G401 (cell line): ENCODE measurements at regions not wholly inside any gene's neighbourhood (a gene's known extent, or its start where the extent isn't known, plus 50 kb on each side); places are given as distances from the start of the nearest gene placed in this dataset.
"Not testable (repeated sequence)": the region's sequence is repeated elsewhere in the genome, so short reads cannot be mapped to it uniquely, and the experiment has no call there.

Source experiments
- DNase-seq: peaks from one replicate; pipeline ENCODE4 v3.0.0-alpha.2; 2015; ENCODE audit warnings: low spot score
- in situ Hi-C: cut with HindIII; loops from 2 replicates; pipeline ENCODE4 v1.10.0; 2016; ENCODE audit warnings: low sequenced_read_pairs, mixed read lengths

DNA sequence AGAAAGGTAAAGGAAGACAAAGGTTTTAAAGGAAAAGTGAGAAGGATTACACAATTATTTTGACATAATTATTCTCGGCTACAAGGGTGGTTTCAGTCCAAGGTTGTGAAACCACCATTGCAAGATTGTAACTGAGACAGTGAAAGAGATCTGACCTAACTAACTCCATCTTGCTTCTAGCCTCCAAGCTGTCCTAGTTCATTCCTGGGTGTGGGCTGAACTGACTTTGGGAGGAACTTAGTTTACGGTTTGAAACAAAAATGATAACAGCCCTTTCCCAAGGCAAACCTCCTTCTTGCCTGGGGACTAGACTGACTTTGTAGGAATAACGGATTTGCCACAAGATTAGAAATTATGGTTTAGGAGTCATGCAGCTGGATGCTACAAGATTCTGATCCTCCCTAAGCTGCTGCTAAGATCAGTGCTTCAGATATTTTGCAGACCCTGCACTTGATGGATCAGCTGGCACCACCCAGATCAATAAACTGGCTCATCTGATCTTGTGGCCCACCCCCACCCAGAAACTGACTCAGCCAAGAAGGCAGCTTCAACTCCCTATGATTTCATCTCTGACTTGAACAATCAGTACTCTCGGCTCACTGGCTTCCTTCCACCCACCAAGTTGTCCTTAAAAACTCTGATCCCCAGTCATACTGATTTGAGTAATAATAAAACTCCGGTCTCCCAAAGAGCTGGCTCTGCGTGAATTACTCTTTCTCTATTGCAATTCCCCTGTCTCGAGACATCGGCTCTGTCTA, 57.7 kb upstream of the AADACL2 start:
- in situ Hi-C loops = no loop called here
- DNase-seq = no peak

DNA sequence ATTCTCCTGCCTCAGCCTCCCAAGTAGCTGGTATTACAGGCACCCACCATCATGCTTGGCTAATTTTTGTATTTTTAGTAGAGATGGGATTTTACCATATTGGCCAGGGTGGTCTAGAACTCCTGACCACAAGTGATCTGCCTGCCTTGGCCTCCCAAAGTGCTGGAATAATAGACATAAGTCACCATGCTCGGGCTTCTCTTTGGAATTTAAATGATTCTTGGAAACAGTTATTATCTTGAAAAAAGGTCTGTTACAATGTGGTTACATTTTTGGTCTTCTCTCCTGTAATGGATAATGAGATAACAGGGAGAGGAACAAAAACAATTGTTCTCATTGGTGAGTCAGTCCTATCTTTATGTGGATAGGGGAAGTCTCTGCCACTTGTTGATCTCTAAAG, 59.8 kb upstream of the AADACL2 start:
- no peak for DNase-seq
- in situ Hi-C loops = no loop called here

DNA sequence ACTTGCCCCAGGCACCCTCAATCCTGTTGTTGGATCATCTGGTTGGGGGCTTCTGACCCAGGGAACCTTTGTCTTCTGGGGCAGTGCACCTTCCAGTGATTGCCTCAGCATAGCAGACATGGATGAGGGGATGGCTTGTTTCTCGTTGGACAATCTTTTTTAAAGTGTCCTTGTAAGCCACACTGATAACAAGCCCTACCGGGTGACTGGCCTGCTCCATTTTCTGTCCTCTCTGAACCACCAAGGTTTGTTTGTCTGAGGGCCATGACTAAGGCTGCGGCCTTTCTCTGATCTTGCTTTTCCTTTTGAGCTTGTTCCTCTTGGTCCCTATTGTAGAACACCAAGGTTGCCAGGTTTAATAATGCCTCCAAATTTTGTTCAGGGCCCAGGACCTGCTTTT, 66.0 kb upstream of the AADACL2 start:
- in situ Hi-C loops, DNase-seq: not testable (repeated sequence)

DNA sequence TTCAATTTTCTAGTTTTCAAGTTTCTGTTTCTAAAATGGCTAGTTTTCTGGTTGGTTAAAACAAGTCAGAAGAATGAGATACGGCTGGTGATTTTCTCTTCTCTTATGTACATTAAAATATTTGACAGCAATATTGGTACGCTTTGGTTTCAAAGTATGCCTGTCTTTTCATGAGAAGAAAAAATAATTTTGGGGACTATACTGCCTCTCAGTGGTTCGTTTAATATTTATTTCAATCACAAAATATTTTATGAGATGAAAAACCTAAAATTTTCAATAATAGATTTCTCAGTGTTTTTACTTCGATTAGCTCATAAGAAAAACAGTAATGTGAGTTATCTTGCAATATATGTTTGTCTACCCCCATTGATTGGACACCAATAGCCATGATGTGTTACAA, 72.8 kb upstream of the AADACL2 start:
- in situ Hi-C loops = no loop called here
- DNase-seq = no peak

DNA sequence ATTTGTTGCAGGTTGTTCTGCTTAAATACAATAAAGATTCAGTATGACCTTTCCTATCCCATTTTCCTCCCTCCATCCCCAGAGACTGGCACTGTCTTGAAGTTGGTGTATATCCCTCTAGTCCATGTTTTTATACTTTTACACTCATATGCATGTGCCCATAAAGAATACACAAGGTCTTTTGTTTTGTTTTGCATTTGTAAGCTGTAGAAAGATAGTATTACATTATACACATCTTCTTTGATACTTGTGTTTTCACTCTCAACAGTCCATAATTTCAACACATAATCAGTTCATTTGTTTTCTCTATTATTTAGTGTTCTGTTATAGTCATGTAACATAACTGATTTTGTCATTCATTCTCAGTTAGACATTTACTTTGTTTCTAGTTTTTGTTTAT, 88.7 kb upstream of the AADACL2 start:
- in situ Hi-C loops = no loop called here
- no peak for DNase-seq

DNA sequence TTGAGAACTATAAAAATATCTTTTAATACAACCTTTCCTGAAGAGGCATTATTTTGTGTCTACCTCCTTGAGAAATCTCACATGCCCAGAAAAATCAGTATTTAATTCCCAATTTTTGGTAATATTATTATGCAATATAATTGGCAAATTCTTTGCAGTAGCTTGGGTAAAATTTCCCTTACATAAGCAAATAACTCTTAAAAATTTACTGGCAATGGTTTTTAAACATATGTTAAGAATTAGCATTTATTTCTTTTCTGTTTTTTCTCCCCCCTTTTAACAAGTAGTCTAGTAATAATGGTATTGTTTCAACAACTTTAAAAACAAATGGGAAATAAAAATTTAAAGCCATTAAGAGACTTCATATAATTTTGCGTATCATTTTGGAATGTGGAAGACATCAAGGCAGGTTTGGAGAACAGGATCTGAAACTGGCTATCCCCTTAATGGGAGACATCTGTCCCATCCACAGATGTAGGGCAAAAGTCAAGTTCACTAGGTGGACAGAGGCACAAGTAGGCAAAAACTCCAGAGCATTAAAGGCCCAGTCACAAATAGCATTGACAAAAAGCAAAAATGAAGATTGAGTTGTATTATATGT, 89.6 kb upstream of the AADACL2 start:
- no peak for DNase-seq
- in situ Hi-C loops = no loop called here

DNA sequence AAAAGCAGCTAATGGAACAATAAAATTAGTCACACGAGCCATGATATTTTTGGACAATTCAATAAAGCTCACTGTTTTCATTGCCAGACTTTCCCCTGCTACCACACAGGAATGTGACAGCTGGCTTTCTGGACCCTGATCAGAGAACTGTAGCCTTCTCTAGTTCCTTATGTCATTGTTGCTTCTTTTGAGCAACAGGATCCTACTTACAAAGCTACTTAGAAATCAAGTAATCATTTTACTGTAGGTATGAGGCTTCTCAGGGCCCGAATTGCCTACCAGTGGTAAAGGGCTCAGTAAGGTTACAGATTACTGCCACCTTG, 94.3 kb upstream of the AADACL2 start:
- in situ Hi-C loops = no loop called here
- DNase-seq = no peak

DNA sequence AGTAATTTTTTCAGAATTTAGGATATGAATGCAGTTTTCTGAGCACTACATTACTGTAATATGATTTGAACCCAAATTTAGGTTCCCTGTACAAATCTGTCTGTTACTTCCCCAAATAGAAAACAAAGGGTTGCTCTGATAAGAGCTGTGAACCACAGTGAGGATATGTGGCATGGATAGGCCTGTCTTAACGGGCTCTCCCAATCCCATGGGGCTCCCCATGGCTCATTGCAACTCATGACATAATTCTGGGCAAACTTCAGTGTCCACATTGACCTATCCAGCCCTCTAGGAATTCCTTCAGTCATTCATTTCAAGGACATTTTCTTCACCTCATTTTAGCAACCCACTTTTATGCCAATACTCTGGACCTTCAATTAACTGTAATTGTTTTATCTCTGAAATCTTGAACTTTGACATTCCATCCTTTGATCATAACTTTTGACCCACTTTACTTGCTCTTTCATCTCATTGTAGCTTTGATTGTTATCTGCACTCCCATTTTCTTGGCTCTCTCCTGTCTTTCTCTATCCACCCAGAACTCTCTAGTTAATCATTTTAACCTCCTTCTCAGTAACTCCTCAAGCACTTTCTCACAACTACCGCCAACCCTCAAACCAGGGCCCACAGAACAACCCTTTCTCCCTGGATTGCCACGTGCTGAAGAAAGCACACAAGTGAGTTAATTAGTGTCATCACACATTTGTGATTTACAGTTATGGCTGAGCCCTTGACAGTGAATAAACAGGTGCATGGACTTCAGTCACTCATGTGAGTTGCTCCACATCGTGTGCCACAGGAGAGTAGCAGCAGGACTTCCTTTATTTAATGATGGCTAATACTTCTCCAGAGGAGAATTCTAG, 94.9 kb upstream of the AADACL2 start:
- DNase-seq = no peak
- in situ Hi-C loops = no loop called here

DNA sequence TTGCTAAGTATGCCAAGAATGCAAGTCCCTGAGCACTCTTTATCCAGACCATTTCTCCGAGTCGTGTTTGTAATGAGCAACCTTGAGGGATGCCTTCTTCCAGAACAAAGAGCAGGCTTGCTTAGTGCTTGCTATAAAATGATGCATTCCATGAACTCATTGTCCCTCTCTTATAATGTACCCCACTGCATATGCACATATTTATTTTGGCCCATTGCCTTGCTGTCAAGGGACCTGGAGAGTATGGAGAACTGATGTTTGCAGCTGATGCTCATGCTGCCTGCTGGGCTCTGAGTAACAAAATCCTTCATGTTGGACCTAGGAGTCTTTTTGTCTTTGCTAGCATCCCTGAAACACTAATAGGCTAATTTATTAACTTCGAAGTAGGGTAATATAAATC, 97.8 kb upstream of the AADACL2 start:
- no peak for DNase-seq
- in situ Hi-C loops = no loop called here

DNA sequence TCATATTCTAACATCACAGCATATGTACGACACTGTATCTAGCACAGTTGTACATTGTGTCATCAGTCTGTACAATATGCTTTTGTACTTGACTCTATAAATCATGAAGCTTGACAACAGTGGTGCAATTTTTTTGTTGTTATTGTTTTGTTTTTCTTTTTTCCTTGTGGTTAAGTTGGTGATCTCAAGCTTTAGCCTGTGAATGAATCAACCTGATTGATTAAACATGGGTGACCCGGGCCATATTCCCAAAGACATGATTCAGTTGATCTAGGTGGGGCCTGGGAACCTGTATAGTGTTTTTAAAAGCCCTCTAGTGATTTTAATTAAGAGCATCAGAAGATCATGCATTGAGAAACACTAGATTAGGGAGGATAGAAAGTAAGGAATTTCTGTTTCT, 101.8 kb upstream of the AADACL2 start:
- in situ Hi-C loops = no loop called here
- no peak for DNase-seq

DNA sequence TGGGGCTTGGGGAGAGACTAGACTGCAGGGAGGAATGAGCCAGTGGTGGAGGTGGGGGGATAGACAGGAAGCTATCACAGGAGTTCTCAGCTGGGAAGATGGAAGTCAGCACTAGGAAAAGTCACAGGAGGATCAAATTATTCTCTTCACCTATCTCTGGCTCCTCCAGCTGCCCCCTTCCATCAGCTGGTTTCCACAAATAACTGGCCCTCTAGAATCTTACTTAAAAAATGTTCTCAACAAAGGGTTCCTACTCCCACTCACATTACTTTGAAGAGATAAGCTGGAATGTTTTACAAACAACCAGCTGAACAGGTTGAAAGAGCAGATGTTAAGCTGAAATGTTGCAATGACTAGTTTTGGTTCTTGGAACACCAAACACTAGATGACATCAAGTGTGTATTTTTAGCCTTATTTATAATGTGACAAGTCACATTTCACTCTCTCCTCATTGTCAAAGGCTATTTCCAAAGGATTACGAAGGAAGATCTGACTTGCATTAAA, 102.7 kb upstream of the AADACL2 start:
- DNase-seq = no peak
- in situ Hi-C loops = no loop called here

DNA sequence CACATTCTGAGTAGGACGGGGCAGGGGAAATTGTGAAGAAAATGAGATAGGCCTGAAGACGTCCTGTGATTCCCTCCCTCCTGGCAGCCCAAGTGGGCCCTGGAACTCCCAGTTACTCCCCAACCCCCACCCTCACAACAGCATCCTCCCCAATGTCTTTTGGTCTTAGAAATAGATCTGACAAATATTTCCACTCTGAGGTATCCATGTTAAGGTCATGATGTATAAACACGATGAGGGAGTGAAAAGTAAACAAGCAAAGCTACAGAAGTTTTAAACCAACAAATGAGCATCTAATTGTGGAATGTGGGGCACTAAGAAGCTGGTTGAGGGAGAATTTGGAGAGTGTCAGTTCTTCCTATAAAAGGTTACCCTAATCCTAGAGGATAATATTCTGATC, 103.7 kb upstream of the AADACL2 start:
- no peak for DNase-seq
- in situ Hi-C loops = no loop called here

DNA sequence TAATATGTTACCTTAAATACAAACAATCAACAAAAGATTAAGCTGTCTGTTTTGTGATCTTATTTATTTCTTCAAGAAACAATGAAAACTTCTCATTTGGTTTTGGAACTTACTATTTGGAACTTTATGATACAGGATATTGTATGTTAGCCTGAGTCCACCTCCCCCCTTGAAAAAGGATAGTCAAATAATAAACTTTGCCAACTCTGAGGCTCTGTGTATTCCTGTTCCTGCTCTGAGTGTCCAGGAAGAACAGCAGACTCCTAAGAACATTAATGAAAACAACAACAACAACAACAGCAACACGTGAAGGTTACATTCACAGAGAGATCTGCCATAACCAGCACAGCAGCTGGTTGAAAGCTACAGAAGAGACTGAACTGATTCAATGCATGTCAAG, 108.1 kb upstream of the AADACL2 start:
- in situ Hi-C loops = no loop called here
- no peak for DNase-seq

DNA sequence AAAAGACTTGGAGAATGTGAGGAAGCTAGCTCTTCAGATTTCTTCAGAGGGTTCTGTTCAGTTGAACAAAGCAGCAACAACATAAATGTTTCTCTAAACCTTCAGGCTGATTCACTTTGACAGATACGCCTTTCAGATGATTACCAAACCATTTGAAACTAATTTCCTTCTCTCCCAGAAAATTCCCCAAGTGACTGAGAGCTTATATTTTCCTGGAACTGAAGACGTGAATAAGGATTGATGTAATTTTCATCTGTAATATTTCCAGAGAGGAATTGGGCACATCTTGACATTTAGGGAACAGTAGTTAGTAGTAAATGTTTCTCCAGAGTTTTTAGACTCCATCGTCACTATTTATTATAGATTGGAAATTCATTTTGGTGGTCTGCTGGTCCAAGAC, 108.6 kb upstream of the AADACL2 start:
- in situ Hi-C loops = no loop called here
- no peak for DNase-seq

DNA sequence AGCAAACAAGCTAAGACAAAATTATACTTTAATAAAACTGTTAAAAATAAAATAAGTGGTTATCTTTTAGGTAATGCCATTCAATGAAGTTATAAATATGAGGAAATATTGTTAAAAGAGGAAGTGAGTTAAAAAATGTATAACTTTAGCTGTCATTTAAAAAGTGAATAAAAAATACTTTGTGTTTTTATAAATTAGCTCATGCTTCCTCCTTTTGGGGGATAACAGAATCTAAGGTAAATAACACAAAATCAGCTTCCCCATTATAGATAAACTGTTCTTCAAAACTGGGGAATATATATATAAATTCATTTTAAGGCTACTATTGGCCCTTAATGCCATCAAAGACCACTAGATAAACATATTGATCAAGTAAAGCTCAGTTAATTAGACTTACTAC, 113.7 kb upstream of the AADACL2 start:
- in situ Hi-C loops = no loop called here

DNA sequence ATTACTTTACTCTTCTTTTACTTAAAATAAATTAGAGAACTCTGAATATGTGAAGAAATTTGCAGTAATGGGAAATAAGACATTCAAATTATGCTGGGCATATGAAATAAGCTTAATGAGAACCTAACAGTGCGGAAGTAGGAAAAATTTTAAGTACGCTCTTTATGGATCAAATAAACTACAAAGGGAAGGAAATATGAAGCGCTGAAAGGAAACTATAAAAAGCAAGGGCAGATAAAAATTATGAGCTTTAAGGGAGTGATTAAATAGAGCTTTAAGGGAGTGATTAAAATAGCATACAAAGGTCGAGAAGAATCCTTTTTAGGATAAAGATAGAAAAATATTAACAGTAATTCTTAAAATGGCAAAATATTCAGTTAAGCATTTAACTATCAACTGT, 118.3 kb upstream of the AADACL2 start:
- DNase-seq = no peak
- in situ Hi-C loops = no loop called here

More for the DNA sequence above, 113.7 kb upstream of the AADACL2 start:
- DNase-seq = no peak

DNA sequence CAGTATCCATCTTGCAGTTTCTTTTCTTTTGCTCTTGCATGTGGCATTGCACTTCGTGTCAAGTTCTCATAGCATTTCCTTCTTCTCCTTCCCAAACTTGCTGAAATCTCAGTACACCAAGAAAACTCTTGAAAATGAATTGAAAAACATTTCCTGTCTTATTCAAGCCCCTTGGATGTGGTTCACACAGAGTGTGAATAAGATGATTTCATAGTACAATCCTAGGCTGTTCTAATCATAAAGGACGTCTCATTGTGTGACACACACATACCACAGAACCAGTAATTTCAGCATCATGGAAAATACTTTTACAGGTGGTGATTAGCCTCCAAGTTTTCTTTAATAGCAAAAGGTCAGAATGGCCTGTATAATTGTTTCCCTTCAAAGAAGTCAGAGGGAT, 121.6 kb upstream of the AADACL2 start:
- in situ Hi-C loops = no loop called here
- no peak for DNase-seq

DNA sequence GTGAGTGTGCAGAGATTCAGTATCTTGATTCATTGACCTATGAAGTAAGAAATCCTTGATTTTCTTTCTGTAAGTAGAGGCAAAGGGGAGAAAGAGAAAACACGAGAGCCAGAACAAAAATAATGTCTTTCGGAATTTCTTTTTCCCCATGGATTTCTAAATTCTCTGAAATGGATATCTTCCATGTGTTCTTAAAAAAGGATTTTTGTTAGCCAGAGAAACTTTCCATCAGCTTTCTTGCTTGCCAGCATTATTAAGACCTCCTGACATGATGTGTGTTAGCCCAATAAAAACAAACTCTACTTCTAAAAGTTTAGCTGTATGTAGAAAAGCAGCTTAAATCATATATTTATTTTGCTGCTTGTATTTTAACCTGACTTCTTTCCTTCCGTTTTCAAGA, 122.3 kb upstream of the AADACL2 start:
- no peak for DNase-seq
- in situ Hi-C loops = no loop called here

DNA sequence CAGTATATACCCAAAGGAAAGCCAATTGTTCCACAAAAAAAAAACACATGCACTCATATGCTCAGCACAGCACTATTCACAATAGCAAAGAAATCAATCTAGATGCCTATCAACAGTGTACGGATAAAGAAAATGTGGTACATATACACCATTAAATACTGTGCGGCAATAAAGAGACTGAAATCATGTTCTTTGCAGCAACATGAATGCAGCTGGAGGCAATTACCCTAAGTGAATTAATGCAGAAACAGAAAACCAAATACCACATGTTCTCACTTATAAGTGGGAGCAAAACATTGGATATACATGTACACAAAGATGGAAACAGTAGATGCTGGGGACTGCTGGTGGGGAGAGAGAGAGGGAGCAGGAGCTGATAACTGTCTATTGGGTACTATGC, 124.2 kb upstream of the AADACL2 start:
- DNase-seq = no peak
- in situ Hi-C loops = no loop called here

DNA sequence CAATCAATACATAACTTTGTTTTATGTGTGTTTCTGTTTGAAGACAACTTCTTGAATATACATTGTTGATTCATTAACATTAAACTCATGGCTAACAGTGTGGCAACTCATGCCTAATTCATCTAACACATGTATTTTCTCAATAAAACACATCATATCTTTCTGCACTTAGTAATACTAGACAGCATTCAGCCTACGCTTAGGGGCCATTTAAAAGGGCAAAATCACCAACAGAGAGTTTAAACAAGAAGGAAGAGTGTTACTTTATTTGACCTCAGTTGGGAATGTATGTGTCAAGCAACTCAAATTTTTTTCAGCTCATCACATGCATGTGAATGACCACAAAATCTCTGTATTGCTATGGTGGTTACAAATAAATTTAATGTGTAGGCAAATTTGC, 128.8 kb upstream of the AADACL2 start:
- in situ Hi-C loops = no loop called here
- DNase-seq = no peak
